ENCODE measurements at regions not wholly inside any gene's neighbourhood (a gene's known extent, or its start where the extent isn't known, plus 50 kb on each side); places are given as distances from the start of the nearest gene placed in this dataset.

- H3K9me3 ChIP-seq (ENCODE audit: insufficient read depth, low read length) = no peaks in the 10 kb centered on the region
- no peaks in the 10 kb centered on the region for H3F3A ChIP-seq (ENCODE audit: insufficient read depth)
- no peak overlapping the region for H3K9ac ChIP-seq (ENCODE audit: low read length)
- no peaks in the 10 kb centered on the region for H3K9me2 ChIP-seq (replicated peaks; ENCODE audit: insufficient read depth, low read length)
- TF ChIP-seq, protein P1, sequence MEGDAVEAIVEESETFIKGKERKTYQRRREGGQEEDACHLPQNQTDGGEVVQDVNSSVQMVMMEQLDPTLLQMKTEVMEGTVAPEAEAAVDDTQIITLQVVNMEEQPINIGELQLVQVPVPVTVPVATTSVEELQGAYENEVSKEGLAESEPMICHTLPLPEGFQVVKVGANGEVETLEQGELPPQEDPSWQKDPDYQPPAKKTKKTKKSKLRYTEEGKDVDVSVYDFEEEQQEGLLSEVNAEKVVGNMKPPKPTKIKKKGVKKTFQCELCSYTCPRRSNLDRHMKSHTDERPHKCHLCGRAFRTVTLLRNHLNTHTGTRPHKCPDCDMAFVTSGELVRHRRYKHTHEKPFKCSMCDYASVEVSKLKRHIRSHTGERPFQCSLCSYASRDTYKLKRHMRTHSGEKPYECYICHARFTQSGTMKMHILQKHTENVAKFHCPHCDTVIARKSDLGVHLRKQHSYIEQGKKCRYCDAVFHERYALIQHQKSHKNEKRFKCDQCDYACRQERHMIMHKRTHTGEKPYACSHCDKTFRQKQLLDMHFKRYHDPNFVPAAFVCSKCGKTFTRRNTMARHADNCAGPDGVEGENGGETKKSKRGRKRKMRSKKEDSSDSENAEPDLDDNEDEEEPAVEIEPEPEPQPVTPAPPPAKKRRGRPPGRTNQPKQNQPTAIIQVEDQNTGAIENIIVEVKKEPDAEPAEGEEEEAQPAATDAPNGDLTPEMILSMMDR (IDR thresholded peaks at IDR 0.05; ENCODE audit: insufficient read depth, low read length, poor library complexity, severe bottlenecking) = no peak
- TF ChIP-seq EZH2phosphoT487 (conservative IDR thresholded peaks at IDR 0.05; ENCODE audit: low read length) = no peak
- no peak overlapping the region for H3K4me3 ChIP-seq (ENCODE audit: insufficient read depth, low read length, poor library complexity, severe bottlenecking)
- H3K27me3 ChIP-seq (ENCODE audit: low read length) = no peaks in the 10 kb centered on the region
- H3K27ac ChIP-seq (ENCODE audit: low read depth, low read length) = no peak overlapping the region
- H3K4me2 ChIP-seq (ENCODE audit: low read depth, low read length, poor library complexity, severe bottlenecking) = no peak overlapping the region
- no peaks in the 10 kb centered on the region for H3K36me3 ChIP-seq (ENCODE audit: low read length)
- H4K20me1 ChIP-seq (ENCODE audit: low read depth, low read length) = no peaks in the 10 kb centered on the region
- H2AFZ ChIP-seq (ENCODE audit: low read depth, low read length, severe bottlenecking) = no peak overlapping the region
- no peaks in the 10 kb centered on the region for H3K79me2 ChIP-seq (ENCODE audit: insufficient read depth, low read length)
These were observed 152.5 kb upstream of the CLINT1 start for GRCh38 chr5:158011422-158011821.

GRCh38 chr5:158010831-158011230 lies 151.9 kb upstream of the CLINT1 start:
- Histone ChIP-seq H3K36me3 (ENCODE audit: low read length) (no peaks in the 10 kb centered on the region), H3K9me2 (replicated peaks; ENCODE audit: insufficient read depth, low read length) (no peaks in the 10 kb centered on the region), H4K20me1 (ENCODE audit: low read depth, low read length) (no peaks in the 10 kb centered on the region), H3K79me2 (ENCODE audit: insufficient read depth, low read length) (no peaks in the 10 kb centered on the region), H3K27me3 (ENCODE audit: low read length) (no peaks in the 10 kb centered on the region), H3K4me3 (ENCODE audit: insufficient read depth, low read length, poor library complexity, severe bottlenecking) (no peak overlapping the region), H3K9me3 (ENCODE audit: insufficient read depth, low read length) (no peaks in the 10 kb centered on the region), H3K9ac (ENCODE audit: low read length) (no peak overlapping the region), H2AFZ (ENCODE audit: low read depth, low read length, severe bottlenecking) (no peak overlapping the region), H3K4me2 (ENCODE audit: low read depth, low read length, poor library complexity, severe bottlenecking) (no peak overlapping the region), H3F3A (ENCODE audit: insufficient read depth) (no peaks in the 10 kb centered on the region), H3K27ac (ENCODE audit: low read depth, low read length) (no peak overlapping the region)
- no peak for TF ChIP-seq EZH2phosphoT487 (conservative IDR thresholded peaks at IDR 0.05; ENCODE audit: low read length)
- TF ChIP-seq, protein P1 (IDR thresholded peaks at IDR 0.05; ENCODE audit: insufficient read depth, low read length, poor library complexity, severe bottlenecking) = no peak

GRCh38 chr5:158007336-158007735 lies 148.4 kb upstream of the CLINT1 start:
- no peaks in the 10 kb centered on the region for H3K9me3 ChIP-seq (ENCODE audit: insufficient read depth, low read length)
- no peak overlapping the region for H3K4me2 ChIP-seq (ENCODE audit: low read depth, low read length, poor library complexity, severe bottlenecking)
- TF ChIP-seq, protein P1 (IDR thresholded peaks at IDR 0.05; ENCODE audit: insufficient read depth, low read length, poor library complexity, severe bottlenecking) = no peak
- TF ChIP-seq EZH2phosphoT487 (conservative IDR thresholded peaks at IDR 0.05; ENCODE audit: low read length) = no peak
- no peak overlapping the region for H3K9ac ChIP-seq (ENCODE audit: low read length)
- H3K36me3 ChIP-seq (ENCODE audit: low read length) = no peaks in the 10 kb centered on the region
- H4K20me1 ChIP-seq (ENCODE audit: low read depth, low read length) = no peaks in the 10 kb centered on the region
- H2AFZ ChIP-seq (ENCODE audit: low read depth, low read length, severe bottlenecking) = no peak overlapping the region
- no peaks in the 10 kb centered on the region for H3K9me2 ChIP-seq (replicated peaks; ENCODE audit: insufficient read depth, low read length)
- no peaks in the 10 kb centered on the region for H3K79me2 ChIP-seq (ENCODE audit: insufficient read depth, low read length)
- H3F3A ChIP-seq (ENCODE audit: insufficient read depth) = no peaks in the 10 kb centered on the region
- no peaks in the 10 kb centered on the region for H3K27me3 ChIP-seq (ENCODE audit: low read length)
- H3K27ac ChIP-seq (ENCODE audit: low read depth, low read length) = no peak overlapping the region
- no peak overlapping the region for H3K4me3 ChIP-seq (ENCODE audit: insufficient read depth, low read length, poor library complexity, severe bottlenecking)

Measured in SU-DHL-6 (cell line).